Astrocyte (in vitro differentiated cells and primary cell): ENCODE measurements at regions not wholly inside any gene's neighbourhood (a gene's known extent, or its start where the extent isn't known, plus 50 kb on each side); places are given as distances from the start of the nearest gene placed in this dataset.

ENCODE experiments used
- EZH2 ChIP-seq: IDR thresholded peaks from 2 replicates; pipeline ENCODE4 v1.6.1; 2012; ENCODE audit warnings: mild to moderate bottlenecking, low read length, inconsistent platforms; ENCODE audit not compliant: insufficient read depth
- TF ChIP-seq, protein P1 (sequence below): IDR thresholded peaks from 2 replicates; pipeline ENCODE4 v1.5.1; 2011; ENCODE audit warnings: low read depth, mild to moderate bottlenecking, inconsistent platforms, low read length, moderate library complexity; ENCODE audit not compliant: insufficient read depth

DNA sequence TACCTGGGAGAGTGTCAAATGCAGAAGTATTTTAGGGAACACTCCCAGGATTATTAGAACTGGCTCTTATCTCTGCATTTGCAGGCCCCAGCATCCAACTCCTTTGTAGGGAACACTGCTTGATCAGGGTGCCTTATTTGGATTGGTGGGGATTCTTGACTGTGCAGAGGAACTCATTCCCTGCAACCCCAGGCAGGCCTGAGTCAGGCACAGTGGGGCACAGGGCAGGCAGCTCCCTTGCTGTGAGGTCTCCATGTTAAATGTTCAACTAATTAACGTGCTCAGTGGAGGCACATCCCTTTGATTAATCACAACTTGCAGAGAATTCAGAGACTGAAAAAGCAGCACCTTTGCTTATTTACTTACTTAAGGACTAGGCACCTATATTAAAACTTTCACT is 102.3 kb upstream of the TENM4 start:
- TF ChIP-seq, protein P1, sequence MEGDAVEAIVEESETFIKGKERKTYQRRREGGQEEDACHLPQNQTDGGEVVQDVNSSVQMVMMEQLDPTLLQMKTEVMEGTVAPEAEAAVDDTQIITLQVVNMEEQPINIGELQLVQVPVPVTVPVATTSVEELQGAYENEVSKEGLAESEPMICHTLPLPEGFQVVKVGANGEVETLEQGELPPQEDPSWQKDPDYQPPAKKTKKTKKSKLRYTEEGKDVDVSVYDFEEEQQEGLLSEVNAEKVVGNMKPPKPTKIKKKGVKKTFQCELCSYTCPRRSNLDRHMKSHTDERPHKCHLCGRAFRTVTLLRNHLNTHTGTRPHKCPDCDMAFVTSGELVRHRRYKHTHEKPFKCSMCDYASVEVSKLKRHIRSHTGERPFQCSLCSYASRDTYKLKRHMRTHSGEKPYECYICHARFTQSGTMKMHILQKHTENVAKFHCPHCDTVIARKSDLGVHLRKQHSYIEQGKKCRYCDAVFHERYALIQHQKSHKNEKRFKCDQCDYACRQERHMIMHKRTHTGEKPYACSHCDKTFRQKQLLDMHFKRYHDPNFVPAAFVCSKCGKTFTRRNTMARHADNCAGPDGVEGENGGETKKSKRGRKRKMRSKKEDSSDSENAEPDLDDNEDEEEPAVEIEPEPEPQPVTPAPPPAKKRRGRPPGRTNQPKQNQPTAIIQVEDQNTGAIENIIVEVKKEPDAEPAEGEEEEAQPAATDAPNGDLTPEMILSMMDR, result no peak
- TF ChIP-seq EZH2, result no peak
